NB4 (cell line): ENCODE measurements at regions not wholly inside any gene's neighbourhood (a gene's known extent, or its start where the extent isn't known, plus 50 kb on each side); places are given as distances from the start of the nearest gene placed in this dataset.
"Not testable (repeated sequence)": the region's sequence is repeated elsewhere in the genome, so short reads cannot be mapped to it uniquely, and the experiment has no call there.

Experiments
- POLR2A ChIP-seq: IDR thresholded peaks from 2 replicates; pipeline ENCODE4 v1.6.1; 2011; ENCODE audit warnings: mild to moderate bottlenecking; ENCODE audit not compliant: insufficient read length; ENCODE audit errors: extremely low read depth
- TF ChIP-seq, protein P1 (sequence below): IDR thresholded peaks from one replicate; pipeline ENCODE4 v1.5.1; 2012; ENCODE audit warnings: low read depth, low read length
- TF ChIP-seq, protein P2 (sequence below): IDR thresholded peaks from 2 replicates; pipeline ENCODE4 v1.6.1; 2011; ENCODE audit warnings: low read depth, low read length

DNA sequence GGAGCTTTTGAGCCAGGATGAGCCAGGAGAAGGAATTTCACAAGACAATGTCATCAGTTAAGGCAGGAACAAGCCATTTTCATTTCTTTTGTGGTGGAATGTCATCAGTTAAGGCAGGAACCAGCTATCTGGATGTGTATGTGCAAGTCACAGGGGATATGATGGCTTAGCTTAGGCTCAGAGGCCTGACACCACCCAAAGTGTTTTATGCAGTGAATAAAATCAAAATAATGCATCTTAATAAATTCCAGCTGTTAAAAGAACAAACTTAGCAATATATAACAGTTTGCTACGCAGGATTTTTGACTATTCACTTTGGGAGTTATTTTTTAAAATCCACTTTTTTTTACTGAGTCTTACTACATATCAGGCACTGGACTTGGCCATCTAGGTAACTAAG is 62.7 kb upstream of the APP start:
- TF ChIP-seq, protein P1, sequence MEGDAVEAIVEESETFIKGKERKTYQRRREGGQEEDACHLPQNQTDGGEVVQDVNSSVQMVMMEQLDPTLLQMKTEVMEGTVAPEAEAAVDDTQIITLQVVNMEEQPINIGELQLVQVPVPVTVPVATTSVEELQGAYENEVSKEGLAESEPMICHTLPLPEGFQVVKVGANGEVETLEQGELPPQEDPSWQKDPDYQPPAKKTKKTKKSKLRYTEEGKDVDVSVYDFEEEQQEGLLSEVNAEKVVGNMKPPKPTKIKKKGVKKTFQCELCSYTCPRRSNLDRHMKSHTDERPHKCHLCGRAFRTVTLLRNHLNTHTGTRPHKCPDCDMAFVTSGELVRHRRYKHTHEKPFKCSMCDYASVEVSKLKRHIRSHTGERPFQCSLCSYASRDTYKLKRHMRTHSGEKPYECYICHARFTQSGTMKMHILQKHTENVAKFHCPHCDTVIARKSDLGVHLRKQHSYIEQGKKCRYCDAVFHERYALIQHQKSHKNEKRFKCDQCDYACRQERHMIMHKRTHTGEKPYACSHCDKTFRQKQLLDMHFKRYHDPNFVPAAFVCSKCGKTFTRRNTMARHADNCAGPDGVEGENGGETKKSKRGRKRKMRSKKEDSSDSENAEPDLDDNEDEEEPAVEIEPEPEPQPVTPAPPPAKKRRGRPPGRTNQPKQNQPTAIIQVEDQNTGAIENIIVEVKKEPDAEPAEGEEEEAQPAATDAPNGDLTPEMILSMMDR: not testable (repeated sequence)
- TF ChIP-seq, protein P2, sequence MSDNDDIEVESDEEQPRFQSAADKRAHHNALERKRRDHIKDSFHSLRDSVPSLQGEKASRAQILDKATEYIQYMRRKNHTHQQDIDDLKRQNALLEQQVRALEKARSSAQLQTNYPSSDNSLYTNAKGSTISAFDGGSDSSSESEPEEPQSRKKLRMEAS: not testable (repeated sequence)
- TF ChIP-seq POLR2A: not testable (repeated sequence)
